ENCODE measurements at regions not wholly inside any gene's neighbourhood (a gene's known extent, or its start where the extent isn't known, plus 50 kb on each side); places are given as distances from the start of the nearest gene placed in this dataset.

- TF ChIP-seq CTCF (IDR thresholded peaks at IDR 0.05; ENCODE audit: poor library complexity), result no peak
- no peak for TF ChIP-seq EZH2phosphoT487 (IDR thresholded peaks at IDR 0.05; ENCODE audit: low read depth, severe bottlenecking, unreplicated experiment)
- TF ChIP-seq EZH2 (IDR thresholded peaks at IDR 0.05; ENCODE audit: borderline replicate concordance), result no peak
- Histone ChIP-seq H3K4me1 (ENCODE audit: insufficient read depth) (no peaks in the 10 kb centered on the region), H3K36me3 (replicated peaks; ENCODE audit: insufficient read depth, low read depth) (no peaks in the 10 kb centered on the region), H3K27ac (no peak overlapping the region), H2AFZ (no peak overlapping the region), H3K4me2 (no peak overlapping the region), H3K9me3 (ENCODE audit: low read depth) (no peaks in the 10 kb centered on the region), H4K20me1 (ENCODE audit: insufficient read depth, poor library complexity, severe bottlenecking) (no peaks in the 10 kb centered on the region), H3K9me2 (replicated peaks; ENCODE audit: insufficient read depth) (no peaks in the 10 kb centered on the region), H3K27me3 (no peaks in the 10 kb centered on the region), H3K79me2 (no peaks in the 10 kb centered on the region), H3K4me3 (no peak overlapping the region)
- WGBS (ENCODE audit: low lambda C conversion rate, missing lambda C conversion rate), result 41% methylated on average over 1 of the region's 1 CpG
- no peak for DNase-seq (ENCODE audit: low spot score)
Observed at GRCh38 chr7:34373940-34374339, 284.1 kb upstream of the NPSR1 start.

- Histone ChIP-seq H3K36me3 (replicated peaks; ENCODE audit: insufficient read depth, low read depth) (no peaks in the 10 kb centered on the region), H3K79me2 (no peaks in the 10 kb centered on the region)
- WGBS (ENCODE audit: low lambda C conversion rate, missing lambda C conversion rate), result 82% methylated on average over 4 of the region's 4 CpGs
Observed at GRCh38 chr7:34382166-34382893, 275.7 kb upstream of the NPSR1 start.

DNA sequence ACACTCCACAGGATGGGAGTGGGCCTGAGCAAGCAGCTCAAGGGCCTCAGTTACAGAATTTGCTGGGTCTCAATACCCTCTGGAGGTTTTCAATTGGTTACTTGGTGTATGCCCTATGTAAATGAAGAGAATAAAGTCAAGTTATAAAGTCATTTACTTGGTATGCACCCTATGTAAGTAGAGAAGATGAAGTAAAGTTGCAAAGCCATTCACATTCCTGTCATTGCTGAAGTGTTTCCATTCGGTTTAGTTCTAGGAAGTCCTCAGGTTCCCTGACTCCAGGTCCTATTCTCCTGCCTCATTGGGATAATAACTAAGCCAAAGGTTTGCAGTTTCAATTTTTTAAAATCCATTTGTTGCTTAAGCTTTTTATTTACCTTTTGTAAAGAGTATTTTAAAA is 272.6 kb upstream of the NPSR1 start:
- H3K27ac ChIP-seq, result peak overlapping the region; percentile 11
- no peak overlapping the region for H3K4me3 ChIP-seq
- no peaks in the 10 kb centered on the region for H3K9me3 ChIP-seq (ENCODE audit: low read depth)

More at GRCh38 chr7:34382166-34382893, 275.7 kb upstream of the NPSR1 start:
- H3K4me3 ChIP-seq, result no peak overlapping the region
- no peaks in the 10 kb centered on the region for H3K9me2 ChIP-seq (replicated peaks; ENCODE audit: insufficient read depth)
- DNase-seq (ENCODE audit: low spot score), result no peak
- no peak overlapping the region for H3K4me2 ChIP-seq
- no peak overlapping the region for H2AFZ ChIP-seq
- no peaks in the 10 kb centered on the region for H3K9me3 ChIP-seq (ENCODE audit: low read depth)
- H3K27ac ChIP-seq, result no peak overlapping the region
- H4K20me1 ChIP-seq (ENCODE audit: insufficient read depth, poor library complexity, severe bottlenecking), result no peaks in the 10 kb centered on the region
- TF ChIP-seq EZH2 (IDR thresholded peaks at IDR 0.05; ENCODE audit: borderline replicate concordance) (no peak), CTCF (IDR thresholded peaks at IDR 0.05; ENCODE audit: poor library complexity) (no peak), EZH2phosphoT487 (IDR thresholded peaks at IDR 0.05; ENCODE audit: low read depth, severe bottlenecking, unreplicated experiment) (no peak)
- no peaks in the 10 kb centered on the region for H3K4me1 ChIP-seq (ENCODE audit: insufficient read depth)
- no peaks in the 10 kb centered on the region for H3K27me3 ChIP-seq

More for the DNA sequence above, 272.6 kb upstream of the NPSR1 start:
- no peaks in the 10 kb centered on the region for H3K79me2 ChIP-seq
- WGBS (ENCODE audit: low lambda C conversion rate, missing lambda C conversion rate), result 36% methylated on average over 1 of the region's 1 CpG
- no peaks in the 10 kb centered on the region for H3K9me2 ChIP-seq (replicated peaks; ENCODE audit: insufficient read depth)
- TF ChIP-seq EZH2 (IDR thresholded peaks at IDR 0.05; ENCODE audit: borderline replicate concordance) (no peak), CTCF (IDR thresholded peaks at IDR 0.05; ENCODE audit: poor library complexity) (no peak), EZH2phosphoT487 (IDR thresholded peaks at IDR 0.05; ENCODE audit: low read depth, severe bottlenecking, unreplicated experiment) (no peak)
- H3K27me3 ChIP-seq, result no peaks in the 10 kb centered on the region
- H4K20me1 ChIP-seq (ENCODE audit: insufficient read depth, poor library complexity, severe bottlenecking), result no peaks in the 10 kb centered on the region
- H2AFZ ChIP-seq, result no peak overlapping the region
- DNase-seq (ENCODE audit: low spot score), result no peak
- H3K36me3 ChIP-seq (replicated peaks; ENCODE audit: insufficient read depth, low read depth), result no peaks in the 10 kb centered on the region
- peak overlapping the region; percentile 23 for H3K4me2 ChIP-seq
- no peaks in the 10 kb centered on the region for H3K4me1 ChIP-seq (ENCODE audit: insufficient read depth)
